Large intestine (tissue), 3 donors: ENCODE measurements at regions not wholly inside any gene's neighbourhood (a gene's known extent, or its start where the extent isn't known, plus 50 kb on each side); places are given as distances from the start of the nearest gene placed in this dataset.
"Not testable (repeated sequence)": the region's sequence is repeated elsewhere in the genome, so short reads cannot be mapped to it uniquely, and the experiment has no call there.

Experiments used
- DNase-seq, 2 donors: peaks; one replicate each; pipeline versions ENCODE4 v3.0.0 to v3.0.0-alpha.2; 2013
- H3K27ac ChIP-seq: one replicate; pipeline ENCODE4 v1.5.1; 2013; ENCODE audit warnings: low read length
- H3K27me3 ChIP-seq: 2 replicates; pipeline ENCODE4 v1.6.1; 2013; ENCODE audit warnings: low read length; ENCODE audit not compliant: control insufficient read depth, insufficient read depth
- H3K36me3 ChIP-seq: 2 replicates; pipeline ENCODE4 v1.6.1; 2013; ENCODE audit warnings: low read length; ENCODE audit not compliant: control insufficient read depth, insufficient read depth
- H3K4me1 ChIP-seq: one replicate; pipeline ENCODE4 v1.6.1; 2013; ENCODE audit warnings: low read length; ENCODE audit not compliant: control insufficient read depth, insufficient read depth
- H3K4me3 ChIP-seq: one replicate; pipeline ENCODE4 v1.5.1; 2013; ENCODE audit warnings: low read length
- H3K9me3 ChIP-seq: one replicate; pipeline ENCODE4 v1.6.1; 2013; ENCODE audit warnings: mild to moderate bottlenecking, low read depth, low read length, moderate library complexity; ENCODE audit not compliant: control insufficient read depth
- WGBS: methylation state at CpG from one replicate; pipeline ENCODE4 v1.1.5; 2013; ENCODE audit warnings: low lambda C conversion rate; ENCODE audit not compliant: insufficient coverage; 5-methylcytosine and 5-hydroxymethylcytosine counted together

DNA sequence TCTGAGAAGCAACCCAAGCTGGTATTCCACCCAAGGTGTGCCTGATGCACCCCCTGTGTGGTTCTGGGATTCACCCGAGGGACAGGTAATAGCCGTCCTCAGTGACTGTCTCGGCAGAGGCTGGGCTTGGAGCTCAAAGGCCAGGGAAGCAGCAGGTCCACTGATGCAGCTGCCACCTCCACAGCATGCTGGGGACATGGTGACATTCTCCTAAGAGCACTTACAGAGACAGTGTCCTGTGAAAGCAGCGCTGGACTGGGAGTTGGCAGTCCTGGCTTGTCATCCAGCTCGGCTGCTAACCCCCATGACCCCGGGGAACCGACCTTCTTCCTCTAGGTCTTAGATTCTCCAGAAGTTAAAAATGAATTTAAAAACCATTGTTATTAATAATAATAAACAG lies 72.8 kb downstream of the RPUSD4 start:
- DNase-seq, result no peak
- peaks cover 12% of the 10 kb centered on the region for H3K4me1 ChIP-seq
- WGBS, result no CpG with 5 or more reads among the region's 7 CpGs
- H3K36me3 ChIP-seq, result no peaks in the 10 kb centered on the region
- H3K4me3 ChIP-seq, result no peak overlapping the region
- H3K9me3 ChIP-seq, result no peaks in the 10 kb centered on the region
- H3K27ac ChIP-seq, result no peak overlapping the region
- H3K27me3 ChIP-seq, result peaks cover 7% of the 10 kb centered on the region

- H3K4me1 ChIP-seq, result peaks cover 16% of the 10 kb centered on the region
- no peaks in the 10 kb centered on the region for H3K36me3 ChIP-seq
Observed at GRCh38 chr11:126137136-126137535, 74.3 kb downstream of the RPUSD4 start.

GRCh38 chr11:126136507-126136906 lies 73.8 kb upstream of the CDON start:
- Histone ChIP-seq H3K4me1 (peaks cover 15% of the 10 kb centered on the region), H3K4me3 (no peak overlapping the region), H3K36me3 (no peaks in the 10 kb centered on the region), H3K27ac (no peak overlapping the region), H3K27me3 (peaks cover 7% of the 10 kb centered on the region), H3K9me3 (no peaks in the 10 kb centered on the region)
- 80% methylated on average over 5 of the region's 10 CpGs for WGBS
- no peak for DNase-seq

More at GRCh38 chr11:126137136-126137535, 74.3 kb downstream of the RPUSD4 start:
- Histone ChIP-seq H3K4me3 (no peak overlapping the region), H3K27me3 (peaks cover 7% of the 10 kb centered on the region), H3K27ac (no peak overlapping the region), H3K9me3 (no peaks in the 10 kb centered on the region)
- no CpG with 5 or more reads among the region's 3 CpGs for WGBS
- DNase-seq, result no peak

GRCh38 chr11:126135235-126136176 lies 72.8 kb upstream of the CDON start:
- H3K4me1 ChIP-seq, result peaks cover 9% of the 10 kb centered on the region
- 100% methylated on average over 1 of the region's 20 CpGs for WGBS
- H3K9me3 ChIP-seq, result no peaks in the 10 kb centered on the region
- H3K36me3 ChIP-seq, result no peaks in the 10 kb centered on the region
- H3K27me3 ChIP-seq, result peaks cover 7% of the 10 kb centered on the region
- no peak overlapping the region for H3K27ac ChIP-seq
- no peak overlapping the region for H3K4me3 ChIP-seq
- DNase-seq, result no peak

GRCh38 chr11:126134461-126135155 lies 71.9 kb upstream of the CDON start:
- no peak for DNase-seq
- no peak overlapping the region for H3K27ac ChIP-seq
- WGBS, result 77% methylated on average over 3 of the region's 8 CpGs
- peaks cover 7% of the 10 kb centered on the region for H3K27me3 ChIP-seq
- peaks cover 8% of the 10 kb centered on the region for H3K4me1 ChIP-seq
- no peak overlapping the region for H3K4me3 ChIP-seq
- H3K9me3 ChIP-seq, result no peaks in the 10 kb centered on the region
- H3K36me3 ChIP-seq, result no peaks in the 10 kb centered on the region

GRCh38 chr11:126133901-126134300 lies 71.2 kb upstream of the CDON start:
- Histone ChIP-seq H3K36me3 (no peaks in the 10 kb centered on the region), H3K27me3 (peaks cover 5% of the 10 kb centered on the region), H3K9me3 (no peaks in the 10 kb centered on the region), H3K4me3 (no peak overlapping the region), H3K4me1 (peaks cover 8% of the 10 kb centered on the region), H3K27ac (no peak overlapping the region)
- no CpG with 5 or more reads among the region's 8 CpGs for WGBS
- DNase-seq, result no peak

- no peak overlapping the region for H3K4me3 ChIP-seq
- H3K9me3 ChIP-seq, result no peaks in the 10 kb centered on the region
- peaks cover 20% of the 10 kb centered on the region for H3K4me1 ChIP-seq
- H3K27ac ChIP-seq, result no peak overlapping the region
- DNase-seq, result peak; percentile 60 to 70
- H3K27me3 ChIP-seq, result peaks cover 8% of the 10 kb centered on the region
- WGBS, result no CpG with 5 or more reads among the region's 3 CpGs
- H3K36me3 ChIP-seq, result no peaks in the 10 kb centered on the region
Observed at GRCh38 chr11:126132319-126132718, 69.7 kb upstream of the CDON start.

GRCh38 chr11:126130781-126131180 lies 68.1 kb upstream of the CDON start:
- H3K36me3 ChIP-seq, DNase-seq, H3K27ac ChIP-seq, H3K9me3 ChIP-seq, H3K27me3 ChIP-seq, H3K4me3 ChIP-seq: not testable (repeated sequence)
- peaks cover 20% of the 10 kb centered on the region for H3K4me1 ChIP-seq
- 60% methylated on average over 1 of the region's 11 CpGs for WGBS

DNA sequence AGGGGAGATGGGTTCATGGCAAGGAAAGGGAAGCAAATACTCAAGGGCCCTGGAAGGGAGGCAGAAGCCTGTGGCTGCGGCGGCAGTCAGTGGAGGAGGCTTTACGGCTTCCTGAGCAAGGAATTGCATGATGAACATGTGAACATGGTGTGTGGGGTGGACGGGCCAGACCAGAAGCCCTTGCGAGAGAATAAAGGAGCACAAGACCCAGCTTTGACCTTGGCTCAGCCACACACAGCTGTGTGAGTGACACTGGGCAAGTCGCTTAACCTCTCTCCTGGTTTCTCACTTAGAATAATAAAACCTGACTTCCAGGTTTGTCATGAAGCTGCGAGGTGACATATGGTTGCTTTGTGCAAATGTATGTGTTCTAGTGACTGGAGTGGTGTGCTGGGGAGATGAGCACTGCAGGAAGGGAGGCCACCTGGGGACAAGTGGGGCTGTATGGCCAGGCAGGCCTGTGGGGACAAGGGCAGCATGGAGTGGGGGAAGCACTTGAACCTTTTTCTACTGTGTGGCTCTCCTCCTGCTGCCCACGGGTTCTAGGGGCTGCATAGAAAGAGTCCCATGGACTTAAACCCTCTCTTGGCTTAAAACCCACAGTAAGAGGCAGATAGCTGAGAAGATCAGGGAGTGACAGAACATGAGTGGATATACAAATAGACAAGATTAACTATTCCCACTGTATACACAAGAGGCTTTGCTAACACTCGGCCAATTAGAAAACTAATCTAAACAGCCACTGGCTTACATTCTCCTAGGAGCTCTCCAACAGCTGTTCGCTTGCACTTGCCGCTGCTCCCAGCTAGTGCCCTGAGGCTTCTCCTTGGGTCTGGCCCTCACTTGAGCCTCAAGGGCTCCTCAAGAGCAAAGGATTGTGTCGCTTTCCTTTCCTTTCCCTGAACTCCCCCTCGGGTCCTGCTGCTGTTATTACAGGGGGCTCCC lies 67.3 kb upstream of the CDON start:
- Histone ChIP-seq H3K4me3 (no peak overlapping the region), H3K4me1 (peaks cover 20% of the 10 kb centered on the region), H3K36me3 (no peaks in the 10 kb centered on the region), H3K27ac (no peak overlapping the region), H3K9me3 (no peaks in the 10 kb centered on the region), H3K27me3 (peaks cover 8% of the 10 kb centered on the region)
- no CpG with 5 or more reads among the region's 13 CpGs for WGBS
- peak in 1 of 2 donors; percentile 35 for DNase-seq

DNA sequence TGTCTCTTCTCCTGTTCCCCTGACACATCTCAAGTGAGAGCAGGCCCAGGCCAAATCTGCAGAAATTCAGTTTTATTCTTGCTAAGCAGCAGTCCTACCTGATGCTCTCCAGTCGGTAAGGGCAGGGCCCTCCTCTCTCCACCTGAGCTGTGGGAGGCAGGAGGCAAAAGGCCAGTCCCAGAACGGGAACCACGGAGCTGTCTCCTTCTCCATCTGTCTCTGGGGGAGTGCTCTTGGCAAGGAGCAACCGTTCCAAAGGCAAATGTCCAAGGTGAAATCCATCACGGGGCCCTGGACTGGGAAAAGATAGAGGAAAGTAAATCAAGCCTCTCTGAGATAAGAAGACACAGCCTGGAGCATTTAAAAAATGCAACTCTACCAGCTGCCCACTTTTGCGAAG lies 65.2 kb upstream of the CDON start:
- Histone ChIP-seq H3K4me3 (no peak overlapping the region), H3K4me1 (peaks cover 20% of the 10 kb centered on the region), H3K36me3 (no peaks in the 10 kb centered on the region), H3K9me3 (no peaks in the 10 kb centered on the region), H3K27me3 (peaks cover 8% of the 10 kb centered on the region), H3K27ac (no peak overlapping the region)
- WGBS, result no CpG with 5 or more reads among the region's 6 CpGs
- DNase-seq, result peak; percentile 53 to 86
